ENCODE measurements at regions not wholly inside any gene's neighbourhood (a gene's known extent, or its start where the extent isn't known, plus 50 kb on each side); places are given as distances from the start of the nearest gene placed in this dataset.
A peak's percentile ranks its signal among the peaks of the same experiment; 100 is the strongest.

- TF ChIP-seq ISL1 (CRISPR knock-in tag; IDR thresholded peaks at IDR 0.05) = peak; percentile 10; the same call in 1 of the 2 replicates
- no peak for TF ChIP-seq OSR1 (CRISPR knock-in tag; IDR thresholded peaks at IDR 0.05)
- TF ChIP-seq CSRNP3 (CRISPR knock-in tag; IDR thresholded peaks at IDR 0.05) = no peak
- TF ChIP-seq CREB5 (CRISPR knock-in tag; IDR thresholded peaks at IDR 0.05; ENCODE audit: low read depth) = no peak
- 0 out of 2 replicates have a peak, but pooled peaks have one; percentile 21 for TF ChIP-seq ZFP3 (CRISPR knock-in tag; IDR thresholded peaks at IDR 0.05)
- peak; percentile 92 for ATAC-seq
Measured at GRCh38 chr5:145587710-145588109, 247.4 kb downstream of the PRELID2 start.

- peak; percentile 25 for ATAC-seq
- no peak for TF ChIP-seq TSHZ2 (CRISPR knock-in tag; IDR thresholded peaks at IDR 0.05)
Measured at GRCh38 chr5:145587308-145587672, 247.9 kb downstream of the PRELID2 start.

- no peak for TF ChIP-seq ZC3H10 (CRISPR knock-in tag; IDR thresholded peaks at IDR 0.05)
- TF ChIP-seq PPARA (CRISPR knock-in tag; IDR thresholded peaks at IDR 0.05; ENCODE audit: borderline replicate concordance) = no peak
- TF ChIP-seq ZNF565 (CRISPR knock-in tag; conservative IDR thresholded peaks at IDR 0.05; ENCODE audit: low read depth) = no peak
- TF ChIP-seq TCF4 (CRISPR knock-in tag; IDR thresholded peaks at IDR 0.05; ENCODE audit: borderline replicate concordance) = no peak
- no peak for TF ChIP-seq BACH2 (CRISPR knock-in tag; IDR thresholded peaks at IDR 0.05; ENCODE audit: borderline replicate concordance)
- no peak for TF ChIP-seq TSHZ2 (CRISPR knock-in tag; IDR thresholded peaks at IDR 0.05)
- no peak for TF ChIP-seq ZFP30 (CRISPR knock-in tag; IDR thresholded peaks at IDR 0.05)
- no peak for TF ChIP-seq SNAI2 (CRISPR knock-in tag; IDR thresholded peaks at IDR 0.05)
- TF ChIP-seq CSDC2 (CRISPR knock-in tag; IDR thresholded peaks at IDR 0.05) = no peak
- no peak for TF ChIP-seq ZNF70 (CRISPR knock-in tag; IDR thresholded peaks at IDR 0.05)
- no peak for ATAC-seq
Measured at GRCh38 chr5:145586661-145587307, 248.4 kb downstream of the PRELID2 start.

GRCh38 chr5:145585443-145586148, 249.5 kb downstream of the PRELID2 start:
- TF ChIP-seq PPARA (CRISPR knock-in tag; IDR thresholded peaks at IDR 0.05; ENCODE audit: borderline replicate concordance) (no peak), POU6F1 (CRISPR knock-in tag; IDR thresholded peaks at IDR 0.05; ENCODE audit: borderline replicate concordance, low read depth) (no peak), TCF4 (CRISPR knock-in tag; IDR thresholded peaks at IDR 0.05; ENCODE audit: borderline replicate concordance) (no peak), ZNF8 (CRISPR knock-in tag; IDR thresholded peaks at IDR 0.05) (no peak), ZFP30 (CRISPR knock-in tag; IDR thresholded peaks at IDR 0.05) (no peak), OSR1 (CRISPR knock-in tag; IDR thresholded peaks at IDR 0.05) (no peak), ISL1 (CRISPR knock-in tag; IDR thresholded peaks at IDR 0.05) (no peak), ZNF565 (CRISPR knock-in tag; conservative IDR thresholded peaks at IDR 0.05; ENCODE audit: low read depth) (no peak), ZC3H10 (CRISPR knock-in tag; IDR thresholded peaks at IDR 0.05) (no peak), SNAI2 (CRISPR knock-in tag; IDR thresholded peaks at IDR 0.05) (no peak), BACH2 (CRISPR knock-in tag; IDR thresholded peaks at IDR 0.05; ENCODE audit: borderline replicate concordance) (no peak), ZFP3 (CRISPR knock-in tag; IDR thresholded peaks at IDR 0.05) (no peak)
- ATAC-seq = no peak
